GM12874 (cell line): ENCODE measurements at regions not wholly inside any gene's neighbourhood (a gene's known extent, or its start where the extent isn't known, plus 50 kb on each side); places are given as distances from the start of the nearest gene placed in this dataset.

Source experiments
- TF ChIP-seq, protein P1 (sequence below): IDR thresholded peaks from 2 replicates; pipeline ENCODE4 v1.5.1; 2011; ENCODE audit warnings: low read depth, mild to moderate bottlenecking, control low read depth, low read length, moderate library complexity; ENCODE audit not compliant: insufficient read depth

DNA sequence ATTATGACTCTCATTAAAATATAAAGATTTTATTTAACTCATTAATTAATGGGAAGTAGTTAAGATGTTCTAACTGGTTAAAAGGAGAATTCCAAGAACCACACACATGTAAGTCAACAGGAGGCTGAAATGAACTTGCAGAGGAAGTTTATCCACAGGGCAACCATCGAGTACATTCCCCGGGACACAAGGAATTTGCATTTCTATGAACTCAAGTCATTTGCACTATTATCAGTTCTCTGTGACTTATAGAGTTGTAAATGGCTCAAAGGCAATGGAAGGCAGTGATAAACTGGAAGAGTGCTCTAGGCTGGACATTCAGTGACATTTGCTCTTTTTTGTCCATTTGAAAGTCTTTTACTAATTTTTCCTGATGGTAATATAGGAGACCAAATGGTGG is 97.4 kb downstream of the SNX5 start:
- TF ChIP-seq, protein P1, sequence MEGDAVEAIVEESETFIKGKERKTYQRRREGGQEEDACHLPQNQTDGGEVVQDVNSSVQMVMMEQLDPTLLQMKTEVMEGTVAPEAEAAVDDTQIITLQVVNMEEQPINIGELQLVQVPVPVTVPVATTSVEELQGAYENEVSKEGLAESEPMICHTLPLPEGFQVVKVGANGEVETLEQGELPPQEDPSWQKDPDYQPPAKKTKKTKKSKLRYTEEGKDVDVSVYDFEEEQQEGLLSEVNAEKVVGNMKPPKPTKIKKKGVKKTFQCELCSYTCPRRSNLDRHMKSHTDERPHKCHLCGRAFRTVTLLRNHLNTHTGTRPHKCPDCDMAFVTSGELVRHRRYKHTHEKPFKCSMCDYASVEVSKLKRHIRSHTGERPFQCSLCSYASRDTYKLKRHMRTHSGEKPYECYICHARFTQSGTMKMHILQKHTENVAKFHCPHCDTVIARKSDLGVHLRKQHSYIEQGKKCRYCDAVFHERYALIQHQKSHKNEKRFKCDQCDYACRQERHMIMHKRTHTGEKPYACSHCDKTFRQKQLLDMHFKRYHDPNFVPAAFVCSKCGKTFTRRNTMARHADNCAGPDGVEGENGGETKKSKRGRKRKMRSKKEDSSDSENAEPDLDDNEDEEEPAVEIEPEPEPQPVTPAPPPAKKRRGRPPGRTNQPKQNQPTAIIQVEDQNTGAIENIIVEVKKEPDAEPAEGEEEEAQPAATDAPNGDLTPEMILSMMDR = no peak

DNA sequence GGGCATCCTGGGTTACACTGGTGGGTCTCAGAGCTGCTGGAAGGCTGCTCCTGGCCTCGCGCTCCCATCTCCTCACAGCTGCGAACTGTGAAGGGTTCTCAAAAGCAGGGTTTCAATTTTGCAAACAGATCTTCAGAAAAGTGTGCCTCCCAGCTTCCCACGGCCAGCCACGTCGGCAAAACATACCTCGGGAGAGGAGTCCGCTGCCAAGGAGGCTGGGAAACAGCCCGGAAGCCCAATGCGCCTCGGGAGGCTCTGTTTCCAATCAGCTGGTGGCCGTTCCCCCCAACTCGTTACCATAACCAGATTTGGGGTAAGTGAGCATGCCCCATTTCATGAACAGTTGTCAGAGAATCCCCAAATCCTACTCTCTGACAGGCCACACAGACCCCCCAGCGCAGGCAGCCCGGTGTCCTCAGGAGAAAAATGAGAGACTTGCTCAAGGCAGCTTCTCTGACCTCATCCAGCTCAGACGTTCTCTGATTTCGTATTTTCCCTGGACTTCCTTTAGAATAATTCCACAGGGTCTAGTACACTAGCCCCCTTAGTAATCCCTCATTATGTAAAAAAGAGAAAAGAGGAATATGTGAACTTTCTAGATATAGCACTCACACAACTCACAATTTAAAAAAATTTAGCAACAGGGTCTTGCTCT is 98.4 kb downstream of the SNX5 start:
- TF ChIP-seq, protein P1 = no peak

DNA sequence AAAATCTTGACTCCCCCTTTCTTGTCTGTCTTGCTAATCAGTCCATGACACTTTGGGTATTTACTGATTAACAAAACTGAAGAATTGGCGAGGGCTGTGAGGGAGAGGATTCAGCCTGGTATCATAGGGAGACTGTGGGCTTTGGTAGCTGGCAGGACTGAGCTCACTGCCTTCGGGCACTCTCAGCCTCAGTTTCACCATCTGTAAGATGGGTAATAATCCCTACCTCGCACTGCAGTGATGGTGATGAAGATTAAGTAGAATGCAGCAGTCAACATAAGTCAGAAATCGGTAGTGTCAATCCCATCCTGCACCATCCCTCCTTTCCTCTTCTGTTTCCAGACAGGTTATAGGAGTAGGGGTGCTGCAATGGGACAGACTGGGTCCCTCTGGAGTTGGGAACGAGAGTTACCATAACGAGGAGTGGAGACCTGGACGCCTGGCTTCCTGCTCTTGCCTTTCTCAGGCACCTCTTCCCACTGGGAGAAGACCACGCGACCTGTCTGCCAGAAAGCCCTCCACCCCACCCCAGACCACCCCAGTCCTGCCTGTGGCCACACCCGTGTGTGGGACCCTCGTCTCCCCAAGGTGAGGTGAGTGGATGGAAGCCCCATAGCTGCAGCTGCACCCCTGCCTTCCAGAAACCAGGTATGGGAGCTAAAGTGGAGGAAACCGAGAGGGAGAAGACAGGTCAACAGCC is 99.1 kb downstream of the SNX5 start:
- TF ChIP-seq, protein P1 = no peak

DNA sequence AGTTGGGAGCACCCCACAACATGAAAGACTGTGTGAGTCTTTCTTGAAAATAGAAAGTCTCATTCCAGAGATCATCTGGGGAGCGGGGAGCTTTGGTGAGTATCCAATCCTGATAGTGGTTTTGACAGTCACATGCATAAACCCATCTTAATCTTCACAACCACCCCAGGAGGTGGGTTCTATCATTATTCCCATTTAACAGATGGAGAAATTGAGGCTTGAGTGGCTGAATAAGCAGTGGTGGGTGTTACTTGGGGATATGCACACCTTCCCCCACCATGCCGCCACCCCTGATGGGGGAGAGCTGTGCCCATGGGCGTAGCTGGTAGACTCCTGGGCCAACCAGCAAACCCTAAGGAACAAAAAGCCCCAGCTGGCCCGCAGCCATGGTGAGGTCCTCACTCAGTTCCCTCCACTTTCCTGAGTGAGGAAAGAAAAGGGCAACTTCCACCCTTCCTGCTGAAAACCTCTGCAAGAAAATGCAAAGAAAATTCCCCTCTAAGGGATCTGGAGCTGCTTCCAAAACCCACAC is 99.8 kb downstream of the SNX5 start:
- TF ChIP-seq, protein P1 = no peak

DNA sequence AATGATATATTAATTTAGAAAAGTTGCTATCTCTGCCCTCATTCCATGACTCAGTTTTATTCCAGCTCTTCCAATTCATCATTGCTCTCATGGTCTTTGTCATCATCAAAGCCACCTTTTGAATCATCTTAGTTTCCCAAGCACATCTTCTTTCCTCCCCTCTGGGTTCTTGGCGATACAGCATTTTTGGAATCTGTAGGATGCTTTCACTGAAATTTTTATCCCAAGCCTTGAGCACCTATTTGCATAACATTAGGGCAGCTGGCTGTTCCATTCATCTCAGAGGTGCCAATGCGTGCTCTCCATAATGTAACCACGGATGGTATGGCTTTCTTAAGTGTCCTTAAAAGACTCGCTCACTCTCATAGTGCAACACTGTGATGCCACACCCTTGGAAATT is 100.4 kb downstream of the SNX5 start:
- TF ChIP-seq, protein P1 = no peak

DNA sequence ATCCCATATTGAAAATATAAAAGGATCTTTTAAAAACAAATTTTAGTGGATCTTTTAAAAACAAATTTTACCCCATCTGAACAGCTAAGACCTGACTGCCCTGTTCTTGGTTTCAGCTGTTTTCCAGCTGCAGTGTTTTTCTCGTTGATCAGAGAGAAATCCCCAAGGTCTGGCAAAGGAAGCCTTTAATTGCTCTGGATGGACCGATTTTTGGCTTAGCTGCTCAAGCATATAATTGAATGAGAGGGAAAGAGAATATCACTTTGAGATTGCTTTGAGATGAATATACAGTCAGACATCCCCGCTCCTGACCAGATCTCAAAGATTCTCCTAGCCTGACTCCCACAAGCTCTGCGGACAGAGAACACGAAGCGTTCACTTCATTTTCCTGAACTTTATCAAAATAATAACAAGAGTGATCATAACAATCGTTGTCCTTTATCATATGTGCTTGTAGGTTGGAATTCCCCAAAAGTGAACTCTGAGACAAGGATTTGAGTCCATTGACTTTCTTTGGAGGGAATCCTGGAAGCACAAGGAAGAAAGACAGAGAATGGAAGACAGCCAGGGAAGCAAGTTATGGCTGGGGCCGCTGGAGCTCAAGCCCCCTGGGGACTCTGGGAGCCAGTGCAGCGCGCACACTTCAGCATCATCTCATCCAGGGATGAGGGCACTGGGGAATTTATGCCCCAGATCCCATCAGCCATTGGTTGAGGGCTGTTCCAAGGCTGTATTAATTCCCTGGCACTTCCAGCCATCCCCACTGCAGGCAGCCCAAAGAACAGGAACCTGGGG is 101.3 kb downstream of the SNX5 start:
- TF ChIP-seq, protein P1 = no peak
